Nucleus accumbens (tissue), 56 donors: ENCODE measurements at regions not wholly inside any gene's neighbourhood (a gene's known extent, or its start where the extent isn't known, plus 50 kb on each side); places are given as distances from the start of the nearest gene placed in this dataset.
"Not testable (repeated sequence)": the region's sequence is repeated elsewhere in the genome, so short reads cannot be mapped to it uniquely, and the experiment has no call there.

Experiments
- DNase-seq, 56 donors: peaks; one replicate each; lab custom pipeline; 2025; lab: John Stamatoyannopoulos, UW

- DNase-seq = no peak
These were observed 103.9 kb upstream of the BCL6 start for GRCh38 chr3:187849016-187849654.

GRCh38 chr3:187850258-187850921, 105.1 kb upstream of the BCL6 start:
- no peak for DNase-seq

DNA sequence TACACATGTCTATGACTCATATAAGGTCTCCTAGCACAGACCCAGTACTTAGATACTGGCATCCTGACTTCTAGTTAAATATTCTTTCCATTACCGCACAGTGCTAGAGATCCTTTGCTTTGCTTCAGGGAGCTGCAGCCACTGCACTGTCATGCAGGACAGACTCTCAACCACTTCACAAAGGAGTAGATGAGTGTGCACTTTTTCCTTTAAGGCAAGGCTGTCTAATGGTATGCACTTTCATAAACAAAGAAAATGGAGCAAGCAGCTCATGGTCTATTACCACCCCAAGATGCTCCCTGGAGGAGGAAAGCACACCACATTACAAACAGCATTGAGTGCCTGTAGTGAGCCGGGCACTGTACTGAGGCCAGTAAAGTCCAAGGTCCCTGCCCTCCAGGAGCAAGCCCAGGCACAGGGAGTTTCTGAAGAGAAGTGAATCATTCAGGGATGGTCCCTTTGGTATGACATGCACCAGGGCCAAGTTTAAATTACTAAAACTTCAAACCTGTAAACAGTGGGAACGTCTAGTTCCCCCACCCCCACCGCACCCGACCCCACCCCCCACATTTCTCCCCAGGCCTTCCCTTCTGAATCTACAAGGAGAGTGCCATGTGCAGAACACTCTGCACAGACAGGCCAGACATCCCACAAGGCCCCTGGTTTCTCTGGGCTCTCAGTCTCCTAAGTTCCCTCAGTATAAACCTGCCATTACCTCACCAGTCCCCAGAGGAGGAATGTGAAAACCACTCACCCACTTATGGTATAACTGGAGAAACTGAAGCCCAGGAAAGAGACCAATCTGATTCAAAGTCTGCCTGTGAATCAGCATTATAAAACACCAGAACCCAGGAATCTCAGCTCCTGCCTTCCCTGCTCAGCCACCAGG, 107.8 kb upstream of the BCL6 start:
- DNase-seq = no peak

DNA sequence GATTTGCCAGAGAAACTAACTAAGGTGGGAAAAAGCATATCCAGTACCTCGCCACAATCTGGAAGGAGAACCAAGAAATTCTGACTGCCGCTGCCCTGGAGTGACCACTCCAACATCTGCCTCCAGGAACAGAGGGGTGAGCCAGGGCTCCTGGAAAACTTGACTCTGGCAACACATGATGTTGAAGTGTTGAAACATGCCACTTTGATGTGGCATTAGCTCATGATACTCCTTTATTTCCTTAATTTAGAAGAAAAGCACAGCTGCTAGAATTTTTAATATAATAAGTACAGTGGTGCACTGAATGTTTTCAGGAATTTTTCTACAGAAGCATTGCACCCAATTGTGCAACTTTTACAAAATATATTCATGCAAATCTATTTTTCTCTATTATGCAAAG, 109.9 kb upstream of the BCL6 start:
- no peak for DNase-seq

GRCh38 chr3:187856555-187856954, 111.3 kb upstream of the BCL6 start:
- DNase-seq = no peak

- DNase-seq = peak in 19 of 56 donors; percentile 1 to 35 (median 13)
These were observed 112.8 kb upstream of the BCL6 start for GRCh38 chr3:187858041-187858440.

DNA sequence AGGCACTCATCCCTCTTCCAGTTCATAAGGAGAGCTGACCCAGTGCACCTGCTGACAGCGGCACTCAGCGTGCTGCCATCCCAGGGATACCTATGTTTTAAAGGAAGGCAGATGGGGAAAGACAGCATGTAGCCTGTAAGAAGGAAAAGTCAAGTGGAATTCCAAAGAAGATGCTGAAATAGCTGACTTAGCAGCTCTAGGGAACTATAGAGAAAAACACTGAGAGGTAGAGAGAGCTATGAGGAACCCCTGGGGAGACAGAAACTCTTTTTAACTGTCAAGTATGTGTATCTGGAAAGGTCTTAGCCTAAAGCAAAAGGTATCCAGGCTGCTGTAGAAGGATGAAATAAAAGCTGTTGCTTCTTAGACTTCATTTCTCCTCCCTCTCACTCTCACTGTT, 113.4 kb upstream of the BCL6 start:
- DNase-seq = no peak

- not testable (repeated sequence) for DNase-seq
These were observed 117.5 kb upstream of the BCL6 start for GRCh38 chr3:187862701-187863277.

DNA sequence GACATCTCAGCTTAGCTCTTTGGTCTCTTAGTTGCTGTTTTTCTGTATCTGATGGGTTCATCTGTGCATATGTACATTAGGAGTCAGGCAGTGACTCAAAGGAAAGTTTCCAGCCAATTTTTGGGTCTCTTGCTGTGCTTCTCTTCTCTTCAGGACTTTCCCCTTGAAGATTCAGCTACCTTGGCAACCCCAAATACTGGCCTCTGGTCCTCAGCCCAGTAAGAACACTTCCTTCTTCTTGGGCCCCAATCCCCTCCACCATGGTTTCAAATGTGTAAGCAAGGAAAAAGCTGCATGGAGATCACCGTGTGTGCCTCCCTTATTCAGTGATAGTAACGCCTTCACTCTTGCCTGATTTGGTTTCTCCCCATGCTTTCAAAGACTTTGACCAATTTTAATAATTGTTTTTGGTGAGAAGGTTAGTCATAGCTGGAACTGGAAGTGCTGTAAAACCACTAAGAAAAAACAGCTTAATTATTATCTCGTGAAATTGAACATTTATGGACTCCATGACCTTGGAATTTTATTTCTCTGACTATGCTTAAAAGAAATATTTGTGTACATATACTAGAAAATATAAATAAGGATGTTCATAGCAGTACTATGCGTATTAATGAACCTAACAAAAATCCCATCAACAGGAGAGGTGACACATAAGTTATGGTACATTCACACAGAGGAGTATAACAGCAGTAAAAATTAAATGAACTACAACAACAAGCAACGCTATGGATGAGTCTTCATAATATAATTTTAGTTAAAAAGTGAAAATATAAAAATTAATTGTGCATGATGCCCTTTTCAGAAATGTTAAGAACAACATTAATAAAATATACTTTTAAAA, 125.3 kb upstream of the BCL6 start:
- no peak for DNase-seq

- no peak for DNase-seq
These were observed 125.9 kb upstream of the BCL6 start for GRCh38 chr3:187871204-187871591.

- no peak for DNase-seq
These were observed 126.6 kb upstream of the BCL6 start for GRCh38 chr3:187871848-187872247.

DNA sequence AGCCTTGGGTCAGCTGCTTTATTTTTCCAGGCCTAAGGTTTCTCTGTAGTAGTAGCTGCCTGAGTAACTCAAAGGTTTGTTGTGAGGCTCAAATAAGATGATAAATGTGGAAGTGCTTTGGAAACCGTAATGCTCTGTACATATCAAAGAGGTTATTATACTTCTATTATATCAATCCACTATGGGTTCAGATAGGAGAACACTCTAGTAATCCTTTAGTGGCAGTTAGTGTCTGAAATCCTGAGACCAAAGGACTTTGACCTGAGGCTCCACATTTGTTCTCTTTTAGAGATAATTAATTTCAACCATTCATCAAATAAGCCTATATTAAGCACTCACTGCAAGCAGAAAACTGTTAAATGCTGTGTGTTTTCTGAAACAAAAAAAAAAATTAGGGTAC, 128.6 kb upstream of the BCL6 start:
- DNase-seq = no peak

DNA sequence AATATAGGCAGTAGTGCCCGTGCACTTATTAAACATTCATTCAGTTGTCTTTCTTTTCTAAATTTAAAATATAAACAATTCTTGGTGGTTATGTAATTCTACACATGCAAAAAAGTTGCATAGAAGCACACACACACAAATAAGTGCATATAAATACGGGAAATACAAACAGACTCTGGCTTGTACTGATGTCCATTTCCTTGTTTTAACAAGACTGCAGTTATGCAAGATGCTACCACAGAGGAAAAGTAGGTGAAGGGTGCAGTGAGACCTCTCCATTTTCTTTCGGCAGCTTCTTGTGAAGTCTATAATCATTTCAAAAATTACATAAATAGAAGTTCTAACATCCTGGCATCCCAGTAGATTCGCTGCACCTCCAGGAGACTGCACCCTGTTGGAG, 130.6 kb upstream of the BCL6 start:
- no peak for DNase-seq

DNA sequence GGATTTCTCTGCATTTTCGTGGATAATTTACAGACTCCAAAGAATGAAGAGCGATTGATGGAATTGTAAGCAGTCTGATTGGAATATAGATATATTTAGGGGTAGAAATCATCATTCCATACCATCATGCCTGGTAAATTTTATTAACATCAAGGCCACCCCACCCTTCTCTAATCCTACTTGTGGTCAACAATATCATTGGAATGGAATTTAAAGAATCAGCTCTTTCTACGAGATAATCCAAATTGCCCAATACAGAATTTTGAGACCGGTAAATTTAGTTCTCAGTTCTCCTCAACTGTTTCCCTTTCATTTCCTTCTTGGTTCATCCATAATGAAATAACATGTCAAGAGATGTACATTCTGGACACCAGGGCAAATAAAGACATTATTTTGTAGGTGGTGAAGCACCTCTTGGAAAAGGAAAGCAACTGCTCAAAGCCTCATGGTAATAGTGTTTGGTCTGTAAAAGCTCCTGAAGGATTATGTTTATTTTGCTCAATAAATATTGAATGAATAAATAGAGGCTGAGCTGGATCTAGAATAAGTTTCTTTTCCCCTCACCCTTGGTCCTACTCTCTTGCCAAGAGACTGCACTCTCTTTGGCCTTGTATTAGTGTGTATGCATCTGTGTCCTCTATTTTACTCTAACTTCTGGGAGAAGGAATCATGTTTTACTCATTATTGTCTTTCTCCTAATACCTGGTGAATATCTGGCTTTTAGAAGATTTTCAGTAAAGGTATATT, 133.7 kb upstream of the BCL6 start:
- DNase-seq = no peak

GRCh38 chr3:187880441-187880840, 135.2 kb upstream of the BCL6 start:
- no peak for DNase-seq

DNA sequence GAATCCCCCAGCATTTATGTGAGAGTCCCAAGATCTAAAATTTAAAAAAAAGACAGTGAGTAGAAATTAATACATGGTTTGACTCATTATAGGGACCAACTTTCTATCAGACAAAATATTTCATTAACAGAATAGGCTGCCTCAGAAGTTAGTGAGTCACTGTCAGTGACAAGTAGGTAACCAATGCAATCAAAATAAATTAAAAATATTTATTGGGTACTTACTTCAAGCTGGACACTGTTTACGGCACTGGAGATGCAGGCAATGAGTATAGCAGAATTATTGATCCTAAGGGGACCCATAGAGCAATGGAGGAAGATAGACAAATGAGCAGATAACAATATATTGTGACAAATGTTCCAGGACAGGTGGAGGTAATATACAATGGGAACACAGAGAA, 135.6 kb upstream of the BCL6 start:
- no peak for DNase-seq

GRCh38 chr3:187888701-187889100, 143.4 kb upstream of the BCL6 start:
- DNase-seq = no peak

DNA sequence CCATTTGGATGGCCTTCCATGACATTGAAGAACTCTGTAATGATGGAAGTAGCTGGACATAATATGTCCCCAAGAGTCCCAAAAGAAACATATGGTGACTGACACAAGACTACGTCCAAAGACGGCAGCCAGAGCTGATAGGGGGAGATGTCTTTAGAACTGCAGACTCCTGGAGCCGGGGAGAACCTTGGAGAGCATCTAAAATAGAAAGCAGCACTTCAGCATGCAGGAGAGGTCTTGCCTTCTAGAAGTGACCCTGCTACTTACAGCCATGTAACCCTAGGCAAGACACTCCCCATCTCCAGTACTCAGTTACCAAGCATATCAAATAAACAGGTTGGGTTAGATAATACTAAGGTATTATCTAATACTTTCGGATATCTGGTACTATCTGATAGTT, 143.8 kb upstream of the BCL6 start:
- no peak for DNase-seq

GRCh38 chr3:187889601-187890404, 144.5 kb upstream of the BCL6 start:
- no peak for DNase-seq
